Body of pancreas (tissue), 4 donors: ENCODE measurements at regions not wholly inside any gene's neighbourhood (a gene's known extent, or its start where the extent isn't known, plus 50 kb on each side); places are given as distances from the start of the nearest gene placed in this dataset.

Experiments used
- ATAC-seq: fragments of 150-250 bp; one replicate; pipeline ENCODE4 v1.9.1; 2016
- DNase-seq, 4 donors: peaks; one replicate each; pipeline ENCODE4 v3.0.0-alpha.2; 2019
- H3K27ac ChIP-seq, 4 donors: fragments of 200-600 bp; sonication (generic); 1 replicate in 3 of 4; 2 replicates in 1 of 4; pipeline versions ENCODE4 v1.5.1 to v1.6.1; 2016 to 2019; ENCODE audit warnings: mild to moderate bottlenecking in 1 of 4, mixed read lengths in 1 of 4, moderate library complexity in 1 of 4
- H3K27me3 ChIP-seq, 2 donors: fragments of 200-600 bp; sonication (generic); one replicate each; pipeline ENCODE4 v1.6.0; 2016; ENCODE audit warnings: mild to moderate bottlenecking in 1 of 2
- H3K36me3 ChIP-seq, 2 donors: fragments of 200-600 bp; sonication (generic); replicated peaks in 1 of 2; 2 replicates each; pipeline ENCODE4 v1.5.1; 2016; ENCODE audit warnings: low read depth in 2 of 2; ENCODE audit not compliant: insufficient read depth in 1 of 2
- H3K4me1 ChIP-seq: fragments of 200-600 bp; sonication (generic); one replicate; pipeline ENCODE4 v1.6.0; 2016
- H3K4me3 ChIP-seq, 2 donors: fragments of 200-600 bp; sonication (generic); 1 replicate in 1 of 2; 2 replicates in 1 of 2; pipeline ENCODE4 v1.5.1; 2016 to 2019
- H3K9me3 ChIP-seq, 3 donors: fragments of 200-600 bp; sonication (generic); 1 replicate in 2 of 3; 2 replicates in 1 of 3; pipeline ENCODE4 v1.5.1; 2016
- CTCF ChIP-seq, 7 experiments: fragments of 450-650 bp in 4 of 7; fragments of 200-600 bp in 3 of 7; sonication (generic) in 3 of 7; IDR thresholded peaks; one replicate each; pipeline ENCODE4 v1.5.1; 2016 to 2019; ENCODE audit warnings: antibody characterized with exemption in 7 of 7
- POLR2A ChIP-seq, 3 donors: fragments of 450-650 bp; IDR thresholded peaks; one replicate each; pipeline ENCODE4 v1.6.1; 2016; ENCODE audit warnings: antibody characterized with exemption in 3 of 3, mild to moderate bottlenecking in 2 of 3
- WGBS, 2 donors: methylation state at CpG; one replicate each; pipeline ENCODE4 v1.1.5; 2017; 5-methylcytosine and 5-hydroxymethylcytosine counted together
- intact Hi-C: fragments of 100-400 bp; cut with DNase I; formaldehyde crosslinking; loops from one replicate; pipeline ENCODE4 v1.15.1; 2023

- DNase-seq: no peak
Measured at GRCh38 chr7:47684728-47685127, 102.8 kb upstream of the TNS3 start.

GRCh38 chr7:47683485-47683898 is 101.6 kb upstream of the TNS3 start:
- ATAC-seq (no peak), DNase-seq (no peak)
- Histone ChIP-seq H3K27me3 (no peaks in the 10 kb centered on the region), H3K27ac (no peak overlapping the region), H3K4me3 (no peak overlapping the region), H3K36me3 (no peaks in the 10 kb centered on the region), H3K9me3 (no peaks in the 10 kb centered on the region), H3K4me1 (no peaks in the 10 kb centered on the region)
- TF ChIP-seq POLR2A (IDR thresholded peaks at IDR 0.05) (no peak), CTCF (IDR thresholded peaks at IDR 0.05) (no peak)
- WGBS, 2 donors: 92 to 96% methylated on average over 6 of the region's 6 CpGs
- intact Hi-C loops: no loop called here

More at GRCh38 chr7:47684728-47685127, 102.8 kb upstream of the TNS3 start:
- intact Hi-C loops: no loop called here
- TF ChIP-seq POLR2A (IDR thresholded peaks at IDR 0.05) (no peak), CTCF (IDR thresholded peaks at IDR 0.05) (no peak)
- H3K4me1 ChIP-seq: no peaks in the 10 kb centered on the region
- no peak for ATAC-seq
- H3K9me3 ChIP-seq: no peaks in the 10 kb centered on the region
- 73 to 79% methylated on average over 5 of the region's 5 CpGs for WGBS, 2 donors
- H3K36me3 ChIP-seq: no peaks in the 10 kb centered on the region
- H3K27me3 ChIP-seq: no peaks in the 10 kb centered on the region
- no peak overlapping the region for H3K4me3 ChIP-seq
- no peak overlapping the region for H3K27ac ChIP-seq

- H3K4me1 ChIP-seq: no peaks in the 10 kb centered on the region
- H3K36me3 ChIP-seq: no peaks in the 10 kb centered on the region
- DNase-seq (no peak), ATAC-seq (no peak)
- TF ChIP-seq CTCF (IDR thresholded peaks at IDR 0.05) (no peak), POLR2A (IDR thresholded peaks at IDR 0.05) (no peak)
- no peak overlapping the region for H3K27ac ChIP-seq
- intact Hi-C loops: no loop called here
- no peaks in the 10 kb centered on the region for H3K9me3 ChIP-seq
- 74 to 81% methylated on average over 6 of the region's 6 CpGs for WGBS, 2 donors
- H3K27me3 ChIP-seq: no peaks in the 10 kb centered on the region
- H3K4me3 ChIP-seq: no peak overlapping the region
Measured at GRCh38 chr7:47682874-47683273, 101.0 kb upstream of the TNS3 start.

- H3K4me1 ChIP-seq: no peaks in the 10 kb centered on the region
- ATAC-seq (no peak), DNase-seq (no peak)
- H3K9me3 ChIP-seq: no peaks in the 10 kb centered on the region
- no peaks in the 10 kb centered on the region for H3K36me3 ChIP-seq
- no peaks in the 10 kb centered on the region for H3K27me3 ChIP-seq
- intact Hi-C loops: no loop called here
- no peak for TF ChIP-seq CTCF (IDR thresholded peaks at IDR 0.05)
- no peak for TF ChIP-seq POLR2A (IDR thresholded peaks at IDR 0.05)
- no peak overlapping the region for H3K4me3 ChIP-seq
- H3K27ac ChIP-seq: no peak overlapping the region
- WGBS, 2 donors: 88 to 90% methylated on average over 8 of the region's 8 CpGs
Measured at GRCh38 chr7:47681249-47681810, 99.4 kb upstream of the TNS3 start.

GRCh38 chr7:47678641-47679380 is 96.9 kb upstream of the TNS3 start:
- Histone ChIP-seq H3K27me3 (no peaks in the 10 kb centered on the region), H3K36me3 (no peaks in the 10 kb centered on the region), H3K9me3 (no peaks in the 10 kb centered on the region), H3K27ac (no peak overlapping the region), H3K4me1 (no peaks in the 10 kb centered on the region), H3K4me3 (no peak overlapping the region)
- DNase-seq (no peak), ATAC-seq (no peak)
- WGBS, 2 donors: 89 to 99% methylated on average over 6 of the region's 6 CpGs
- intact Hi-C loops: no loop called here
- TF ChIP-seq CTCF (IDR thresholded peaks at IDR 0.05): no peak
- TF ChIP-seq POLR2A (IDR thresholded peaks at IDR 0.05): no peak
